Left lung (tissue), 4 donors: ENCODE measurements at regions not wholly inside any gene's neighbourhood (a gene's known extent, or its start where the extent isn't known, plus 50 kb on each side); places are given as distances from the start of the nearest gene placed in this dataset.

Source experiments
- ATAC-seq: fragments of 200-7000 bp; cut with Tn5 transposase; one replicate; pipeline ENCODE4 v1.9.1; 2020; ENCODE audit warnings: moderate library complexity
- DNase-seq, 4 donors: peaks; one replicate each; pipeline ENCODE4 v3.0.0-alpha.2; 2013 to 2020
- H3K27ac ChIP-seq, 2 donors: fragments of 200-600 bp; sonication (generic) in 1 of 2; one replicate each; pipeline versions ENCODE4 v1.5.0 to v1.8.0; 2020 to 2021
- H3K27me3 ChIP-seq, 2 donors: fragments of 200-600 bp; sonication (generic) in 1 of 2; one replicate each; pipeline versions ENCODE4 v1.5.0 to v1.8.0; 2020 to 2021
- H3K36me3 ChIP-seq, 2 donors: fragments of 200-600 bp; sonication (generic) in 1 of 2; one replicate each; pipeline versions ENCODE4 v1.5.0 to v1.8.0; 2020 to 2021
- H3K4me1 ChIP-seq, 2 donors: fragments of 200-600 bp; one replicate each; pipeline ENCODE4 v1.8.0; 2021
- H3K4me3 ChIP-seq, 2 donors: fragments of 200-600 bp; sonication (generic) in 1 of 2; one replicate each; pipeline versions ENCODE4 v1.5.0 to v1.8.0; 2020 to 2021; ENCODE audit warnings: mild to moderate bottlenecking in 1 of 2
- H3K9me3 ChIP-seq, 2 donors: fragments of 200-600 bp; sonication (generic) in 1 of 2; one replicate each; pipeline versions ENCODE4 v1.5.0 to v1.8.0; 2020 to 2021
- CTCF ChIP-seq, 2 donors: fragments of 200-600 bp; sonication (generic) in 1 of 2; IDR thresholded peaks; one replicate each; pipeline versions ENCODE4 v1.5.0 to v1.8.0; 2021; ENCODE audit warnings: antibody characterized with exemption in 2 of 2
- intact Hi-C, 2 donors: fragments of 100-400 bp; cut with DNase I; formaldehyde crosslinking; loops; one replicate each; pipeline versions ENCODE4 v1.11.2 to v1.14.2; 2022
- donor health status: DM: no; HTN: yes; CAD: no.
- donor health status: DM: no; HTN: no; CAD: no.

- H3K9me3 ChIP-seq = no peaks in the 10 kb centered on the region
- no peaks in the 10 kb centered on the region for H3K36me3 ChIP-seq
- TF ChIP-seq CTCF (IDR thresholded peaks at IDR 0.05) = no peak
- intact Hi-C loops = no loop called here
- no peak overlapping the region for H3K4me3 ChIP-seq
- no peak for ATAC-seq
- no peaks in the 10 kb centered on the region for H3K27me3 ChIP-seq
- H3K27ac ChIP-seq = no peak overlapping the region
- DNase-seq = no peak
- no peaks in the 10 kb centered on the region for H3K4me1 ChIP-seq
These were observed 60.5 kb upstream of the MLIP start for GRCh38 chr6:54050750-54051149.

GRCh38 chr6:54053881-54054391 is 57.3 kb upstream of the MLIP start:
- DNase-seq (peak in 2 of 4 donors; percentile 45 to 51), ATAC-seq (peak; percentile 98)
- intact Hi-C loops = no loop called here
- no peak for TF ChIP-seq CTCF (IDR thresholded peaks at IDR 0.05)
- no peaks in the 10 kb centered on the region for H3K27me3 ChIP-seq
- H3K36me3 ChIP-seq = no peaks in the 10 kb centered on the region
- H3K27ac ChIP-seq = peak overlapping the region in 1 of 2 donors; percentile 53
- no peak overlapping the region for H3K4me3 ChIP-seq
- H3K9me3 ChIP-seq = no peaks in the 10 kb centered on the region
- H3K4me1 ChIP-seq = no peaks in the 10 kb centered on the region

- no peak for ATAC-seq
- Histone ChIP-seq H3K4me1 (no peaks in the 10 kb centered on the region), H3K27me3 (no peaks in the 10 kb centered on the region), H3K4me3 (no peak overlapping the region), H3K27ac (no peak overlapping the region), H3K9me3 (no peaks in the 10 kb centered on the region), H3K36me3 (no peaks in the 10 kb centered on the region)
- intact Hi-C loops = no loop called here
- no peak for DNase-seq
- no peak for TF ChIP-seq CTCF (IDR thresholded peaks at IDR 0.05)
These were observed 55.1 kb upstream of the MLIP start for GRCh38 chr6:54056105-54056504.

- DNase-seq (no peak), ATAC-seq (no peak)
- H3K4me3 ChIP-seq = no peak overlapping the region
- no peaks in the 10 kb centered on the region for H3K36me3 ChIP-seq
- H3K9me3 ChIP-seq = no peaks in the 10 kb centered on the region
- intact Hi-C loops = no loop called here
- TF ChIP-seq CTCF (IDR thresholded peaks at IDR 0.05) = no peak
- no peak overlapping the region for H3K27ac ChIP-seq
- no peaks in the 10 kb centered on the region for H3K4me1 ChIP-seq
- no peaks in the 10 kb centered on the region for H3K27me3 ChIP-seq
These were observed 54.2 kb upstream of the MLIP start for GRCh38 chr6:54057058-54057457.

- H3K4me1 ChIP-seq = no peaks in the 10 kb centered on the region
- H3K27me3 ChIP-seq = no peaks in the 10 kb centered on the region
- H3K4me3 ChIP-seq = no peak overlapping the region
- no peak for TF ChIP-seq CTCF (IDR thresholded peaks at IDR 0.05)
- H3K36me3 ChIP-seq = no peaks in the 10 kb centered on the region
- H3K27ac ChIP-seq = no peak overlapping the region
- DNase-seq (no peak), ATAC-seq (no peak)
- H3K9me3 ChIP-seq = no peaks in the 10 kb centered on the region
- intact Hi-C loops = no loop called here
These were observed 53.0 kb upstream of the MLIP start for GRCh38 chr6:54058236-54058635.
